GM18505 (cell line): ENCODE measurements at regions not wholly inside any gene's neighbourhood (a gene's known extent, or its start where the extent isn't known, plus 50 kb on each side); places are given as distances from the start of the nearest gene placed in this dataset.

Experiments used
- ATAC-seq: cut with Tn5 transposase; IDR thresholded peaks from one replicate; pipeline ENCODE4 v1.9.1; 2021; ENCODE audit not compliant: unreplicated experiment
- POLR2A ChIP-seq: IDR thresholded peaks from 4 replicates; pipeline ENCODE4 v1.6.1; 2011; ENCODE audit warnings: borderline replicate concordance; ENCODE audit not compliant: insufficient read depth, insufficient read length; ENCODE audit errors: extremely low read depth

DNA sequence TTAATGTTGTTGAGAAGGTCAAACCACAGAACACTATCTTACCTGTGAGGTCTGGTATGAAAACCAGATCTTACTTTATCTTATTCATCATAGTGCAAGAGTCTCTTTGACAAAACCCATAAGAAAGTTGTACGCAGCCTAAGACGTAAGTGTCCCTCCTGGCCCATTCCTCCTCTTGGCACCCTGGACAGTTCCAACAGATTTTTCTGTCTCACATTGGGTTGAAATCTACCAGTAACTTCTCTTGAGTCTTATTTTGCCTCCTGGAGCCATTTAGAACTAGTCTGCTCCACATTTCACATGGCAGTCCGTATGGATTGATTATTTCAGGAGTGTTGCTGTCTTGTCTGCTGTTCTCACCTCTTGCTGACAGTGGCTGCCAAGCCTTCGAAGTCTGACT is 498.4 kb downstream of the PDCD6IP start:
- TF ChIP-seq POLR2A: no peak
- ATAC-seq: no peak

GRCh38 chr3:34298653-34299052 is 500.2 kb downstream of the PDCD6IP start:
- ATAC-seq: no peak
- TF ChIP-seq POLR2A: no peak

DNA sequence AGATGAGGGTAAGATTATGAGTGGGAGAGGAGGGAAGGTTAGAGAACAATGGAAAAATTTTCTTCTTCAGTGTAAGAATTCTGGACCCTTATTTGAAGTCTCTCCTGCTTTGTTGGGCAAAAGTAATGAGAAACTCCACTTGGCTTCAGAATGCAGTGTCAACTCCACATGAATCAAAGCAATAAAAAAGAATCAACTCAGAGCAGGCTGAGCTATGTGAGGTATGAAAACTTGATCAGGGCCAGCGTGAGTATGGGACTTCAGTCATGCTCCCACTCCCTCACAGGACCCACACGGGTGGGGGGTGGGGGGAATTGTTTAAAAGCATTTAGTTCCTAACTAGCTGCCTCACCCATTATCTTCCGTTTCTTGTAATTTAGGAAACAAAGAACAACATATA is 502.2 kb downstream of the PDCD6IP start:
- no peak for ATAC-seq
- no peak for TF ChIP-seq POLR2A

DNA sequence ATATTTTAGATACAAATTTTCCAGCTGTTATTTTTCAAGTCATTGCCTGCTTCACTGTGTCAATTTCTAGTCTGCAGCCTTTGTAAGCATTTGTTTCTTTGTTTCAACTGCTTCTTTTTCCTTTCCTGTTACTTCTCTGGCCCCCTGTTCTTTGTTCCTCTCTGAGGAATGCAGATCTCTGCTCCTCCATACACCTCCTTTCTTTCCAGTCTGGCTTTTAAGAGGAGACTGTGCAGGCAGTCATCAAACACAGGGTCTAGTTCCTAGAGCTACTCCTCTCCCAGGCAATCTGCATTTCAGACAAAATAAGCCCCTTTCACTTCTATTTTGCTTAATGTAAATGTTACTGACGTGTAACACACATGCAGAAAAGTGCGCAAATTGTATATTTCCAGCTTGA is 502.9 kb downstream of the PDCD6IP start:
- ATAC-seq: no peak
- no peak for TF ChIP-seq POLR2A

- no peak for TF ChIP-seq POLR2A
- no peak for ATAC-seq
These were observed 506.8 kb downstream of the PDCD6IP start for GRCh38 chr3:34305266-34305665.

DNA sequence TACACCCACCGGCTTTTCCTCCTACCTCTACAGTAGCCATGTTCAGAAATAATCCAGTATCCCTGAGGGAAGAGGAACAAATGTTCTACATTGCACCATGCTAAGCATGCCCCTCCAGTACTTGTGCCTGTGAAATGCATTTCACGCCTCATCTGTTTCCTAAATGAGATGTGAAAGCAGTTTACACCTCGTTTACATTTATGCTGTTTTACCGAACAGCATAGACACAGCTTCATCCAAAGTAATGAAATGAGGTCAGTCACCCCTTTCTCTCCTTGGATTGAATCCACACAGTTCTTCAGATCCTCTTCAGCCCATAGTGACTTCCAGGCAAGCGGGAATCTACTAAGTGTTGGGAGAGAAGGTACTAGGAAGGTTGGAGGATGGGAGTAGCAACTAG is 514.3 kb downstream of the PDCD6IP start:
- TF ChIP-seq POLR2A: no peak
- ATAC-seq: no peak

- no peak for TF ChIP-seq POLR2A
- no peak for ATAC-seq
These were observed 521.5 kb downstream of the PDCD6IP start for GRCh38 chr3:34319881-34320280.

DNA sequence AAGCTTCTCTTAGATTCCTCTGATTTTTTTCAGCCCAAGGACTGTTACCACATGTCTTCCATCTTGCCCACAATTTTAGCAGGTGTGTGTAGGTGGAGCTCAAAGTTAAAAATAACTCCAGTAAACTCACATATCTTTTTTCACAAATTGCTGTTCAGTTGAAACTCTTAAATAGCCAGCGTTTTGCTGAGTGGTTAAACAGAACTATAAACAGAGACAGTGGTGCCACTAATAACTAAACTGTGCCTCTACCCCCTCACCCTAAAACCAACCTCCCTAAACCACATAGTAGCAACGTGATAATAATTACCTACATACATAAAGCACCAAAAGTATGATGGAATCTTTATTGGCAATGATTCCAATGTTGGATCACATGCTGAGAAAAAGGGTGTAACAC is 525.1 kb downstream of the PDCD6IP start:
- peak; percentile 83 for ATAC-seq
- TF ChIP-seq POLR2A: no peak

- ATAC-seq: no peak
- no peak for TF ChIP-seq POLR2A
These were observed 548.2 kb downstream of the PDCD6IP start for GRCh38 chr3:34346656-34347055.

- ATAC-seq: no peak
- TF ChIP-seq POLR2A: no peak
These were observed 553.7 kb downstream of the PDCD6IP start for GRCh38 chr3:34351882-34352777.

DNA sequence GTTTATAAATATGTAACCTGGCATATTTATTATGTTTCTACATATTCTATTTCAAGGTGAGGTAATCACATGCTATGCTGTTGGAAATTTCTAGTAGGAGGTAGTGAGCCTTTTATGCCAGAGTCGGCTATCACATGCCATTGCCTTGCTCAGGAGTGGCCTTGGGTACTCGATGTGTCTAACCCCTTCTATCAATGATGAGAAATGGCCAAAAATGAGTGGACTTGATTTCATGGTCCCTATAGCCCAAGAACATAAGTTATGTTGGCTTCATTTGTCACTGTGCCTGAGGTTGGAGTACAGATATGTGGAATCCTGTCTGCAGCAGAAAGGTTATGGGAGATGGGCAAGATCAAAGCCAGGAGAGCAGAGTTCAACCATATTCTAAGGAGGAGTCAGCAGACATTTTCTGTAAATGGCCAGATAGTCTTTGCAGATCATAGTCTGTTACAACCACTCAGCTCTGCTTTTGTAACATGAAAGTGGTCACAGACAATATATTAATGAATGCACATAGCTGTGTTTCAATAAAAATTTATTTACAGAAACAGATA is 554.4 kb downstream of the PDCD6IP start:
- ATAC-seq: no peak
- TF ChIP-seq POLR2A: no peak

GRCh38 chr3:34357461-34357860 is 559.0 kb downstream of the PDCD6IP start:
- no peak for TF ChIP-seq POLR2A
- no peak for ATAC-seq

DNA sequence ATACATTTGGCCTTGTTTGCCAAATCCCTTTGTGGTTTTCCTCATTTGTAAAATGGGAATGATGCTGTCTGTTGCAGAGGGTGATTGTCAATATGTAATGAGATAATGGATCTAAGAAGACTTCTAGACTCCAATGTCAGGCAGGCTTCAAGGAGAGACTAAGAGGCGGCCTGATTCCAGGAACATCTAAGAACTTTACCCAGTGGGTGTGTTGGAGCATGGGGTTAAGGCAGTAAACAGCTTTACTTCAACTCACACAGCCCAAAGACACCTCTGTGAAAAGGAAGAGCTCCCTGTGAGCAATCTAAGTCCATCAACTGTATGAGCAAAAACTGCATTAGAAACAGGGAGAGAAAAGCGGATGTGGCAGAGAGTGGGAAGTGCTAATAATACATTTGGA is 560.6 kb downstream of the PDCD6IP start:
- no peak for ATAC-seq
- no peak for TF ChIP-seq POLR2A

DNA sequence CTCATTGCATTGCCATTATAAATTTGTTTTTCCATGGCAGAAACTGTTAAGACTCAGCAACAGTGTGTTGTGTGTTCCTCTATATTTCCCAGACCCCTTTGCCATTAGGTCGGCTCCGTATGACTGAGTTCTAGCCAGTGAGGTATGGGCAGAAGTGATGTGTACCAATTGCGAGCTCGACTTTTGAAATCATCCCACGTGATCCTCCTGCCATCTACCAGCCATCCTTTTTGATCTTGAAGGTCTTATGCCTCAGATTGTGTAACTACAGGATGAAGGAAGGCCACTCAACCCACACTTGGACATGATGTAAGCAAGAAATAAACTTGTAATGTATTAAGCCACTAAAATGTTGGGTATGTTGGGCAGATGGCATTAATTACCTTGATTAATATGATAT is 562.3 kb downstream of the PDCD6IP start:
- no peak for ATAC-seq
- no peak for TF ChIP-seq POLR2A

GRCh38 chr3:34361921-34362320 is 563.5 kb downstream of the PDCD6IP start:
- no peak for TF ChIP-seq POLR2A
- peak; percentile 98 for ATAC-seq

GRCh38 chr3:34362910-34363309 is 564.5 kb downstream of the PDCD6IP start:
- ATAC-seq: no peak
- TF ChIP-seq POLR2A: no peak
